SK-N-SH (cell line): ENCODE measurements at regions not wholly inside any gene's neighbourhood (a gene's known extent, or its start where the extent isn't known, plus 50 kb on each side); places are given as distances from the start of the nearest gene placed in this dataset.

ENCODE experiments used
- CTCF ChIA-PET: fragments of 300-600, 350-600 bp; formaldehyde crosslinking; extraction: SDS; loops from one replicate; lab custom pipeline; 2021; lab: Yijun Ruan, JAX
- POLR2A ChIA-PET: fragments of 350-600 bp; sonication (Branson Sonifier 250); formaldehyde crosslinking; extraction: SDS; loops from one replicate; lab custom pipeline; 2020; ENCODE audit warnings: antibody characterized with exemption, inconsistent platforms; lab: Yijun Ruan, JAX
- DNase-seq: peaks from one replicate; pipeline ENCODE4 v3.0.0; 2012
- H2AFZ ChIP-seq: fragments of 200-600 bp; sonication (generic); 2 replicates; pipeline ENCODE4 v1.8.1; 2016; ENCODE audit warnings: antibody characterized with exemption, mild to moderate bottlenecking, low read depth
- H3F3A ChIP-seq: fragments of 200-600 bp; sonication (generic); replicated peaks from 2 replicates; pipeline ENCODE3; 2016; ENCODE audit warnings: antibody characterized with exemption, mild to moderate bottlenecking; ENCODE audit not compliant: insufficient read depth
- H3K27ac ChIP-seq, 2 experiments: fragments of 200-500 bp in 1 of 2; fragments of 200-600 bp in 1 of 2; sonication (Bioruptor generic) in 1 of 2; sonication (generic), shearing (Covaris generic) in 1 of 2; 2 replicates each; pipeline versions ENCODE4 v1.5.1 to v1.6.1; 2014 to 2016; ENCODE audit warnings: low read depth in 2 of 2, inconsistent platforms in 1 of 2, low read length in 1 of 2, mild to moderate bottlenecking in 1 of 2, mixed read lengths in 1 of 2
- H3K27me3 ChIP-seq: fragments of 200-600 bp; sonication (generic), shearing (Covaris generic); 2 replicates; pipeline ENCODE4 v1.6.1; 2016; ENCODE audit warnings: mixed run types; ENCODE audit not compliant: insufficient read depth
- H3K36me3 ChIP-seq, 2 experiments: fragments of 200-500 bp in 1 of 2; fragments of 200-600 bp in 1 of 2; sonication (Bioruptor generic) in 1 of 2; sonication (generic) in 1 of 2; replicated peaks in 1 of 2; 2 replicates each; pipeline versions ENCODE3 to v1.5.1; 2014 to 2016; ENCODE audit warnings: low read length in 1 of 2, mild to moderate bottlenecking in 1 of 2; ENCODE audit not compliant: insufficient read depth in 2 of 2, control insufficient read depth in 1 of 2
- H3K4me1 ChIP-seq, 2 experiments: fragments of 200-500 bp in 1 of 2; fragments of 200-600 bp in 1 of 2; sonication (Bioruptor generic) in 1 of 2; sonication (generic), shearing (Covaris generic) in 1 of 2; 2 replicates each; pipeline versions ENCODE4 v1.5.1 to v1.6.1; 2014 to 2016; ENCODE audit warnings: low read depth in 1 of 2, low read length in 1 of 2, mixed run types in 1 of 2; ENCODE audit not compliant: insufficient read depth in 2 of 2, control insufficient read depth in 1 of 2
- H3K4me2 ChIP-seq: fragments of 200-600 bp; sonication (generic), shearing (Covaris generic); 2 replicates; pipeline ENCODE4 v1.6.1; 2017; ENCODE audit warnings: mixed run types
- H3K4me3 ChIP-seq, 2 experiments: fragments of 200-500 bp in 1 of 2; fragments of 200-600 bp in 1 of 2; sonication (Bioruptor generic) in 1 of 2; sonication (generic), shearing (Covaris generic) in 1 of 2; 2 replicates each; pipeline versions ENCODE4 v1.5.1 to v1.8.1; 2014 to 2016; ENCODE audit warnings: low read depth in 2 of 2, inconsistent platforms in 1 of 2, low read length in 1 of 2, mild to moderate bottlenecking in 1 of 2, mixed read lengths in 1 of 2, moderate library complexity in 1 of 2
- H3K79me2 ChIP-seq: fragments of 200-600 bp; sonication (generic); 2 replicates; pipeline ENCODE4 v1.8.1; 2017; ENCODE audit warnings: mild to moderate bottlenecking; ENCODE audit not compliant: insufficient read depth
- H3K9ac ChIP-seq: fragments of 200-600 bp; sonication (generic); 2 replicates; pipeline ENCODE4 v1.6.1; 2017; ENCODE audit warnings: mixed run types
- H3K9me2 ChIP-seq: fragments of 200-600 bp; sonication (generic); 2 replicates; pipeline ENCODE4 v1.6.1; 2017; ENCODE audit warnings: mixed run types
- H3K9me3 ChIP-seq: fragments of 200-600 bp; sonication (generic); 2 replicates; pipeline ENCODE4 v1.6.1; 2017; ENCODE audit warnings: mixed run types, mild to moderate bottlenecking, moderate library complexity
- H4K20me1 ChIP-seq: fragments of 200-600 bp; sonication (generic); 2 replicates; pipeline ENCODE4 v1.6.1; 2017; ENCODE audit warnings: mild to moderate bottlenecking, mixed run types; ENCODE audit not compliant: insufficient read depth
- CHD2 ChIP-seq: fragments of 150-350 bp; IDR thresholded peaks from 2 replicates; pipeline ENCODE4 v1.6.1; 2018; ENCODE audit warnings: low read length; ENCODE audit not compliant: partially characterized antibody
- ELF1 ChIP-seq: IDR thresholded peaks from 2 replicates; pipeline ENCODE4 v1.4.0; 2012
- EP300 ChIP-seq, 2 experiments: IDR thresholded peaks; 2 replicates each; pipeline versions ENCODE4 v1.4.0 to v1.6.1; 2012; ENCODE audit warnings: borderline replicate concordance in 1 of 2, low read depth in 1 of 2, low read length in 1 of 2
- GABPA ChIP-seq: IDR thresholded peaks from 2 replicates; pipeline ENCODE4 v1.4.0; 2012; ENCODE audit warnings: low read depth, mild to moderate bottlenecking
- GATA2 ChIP-seq: sonication (generic); formaldehyde crosslinking; IDR thresholded peaks from 2 replicates; pipeline ENCODE4 v1.5.0; 2020; ENCODE audit warnings: mild to moderate bottlenecking, missing genetic modification reagents
- JUND ChIP-seq: IDR thresholded peaks from 2 replicates; pipeline ENCODE4 v1.4.0; 2012
- NRF1 ChIP-seq: IDR thresholded peaks from 2 replicates; pipeline ENCODE4 v1.6.1; 2012; ENCODE audit warnings: low read depth, mild to moderate bottlenecking, low read length
- RFX5 ChIP-seq: IDR thresholded peaks from 2 replicates; pipeline ENCODE4 v1.6.1; 2012; ENCODE audit warnings: mild to moderate bottlenecking, improper control_type of control experiment, low read length
- SMC3 ChIP-seq: IDR thresholded peaks from 2 replicates; pipeline ENCODE4 v1.6.1; 2012; ENCODE audit warnings: low read depth, low read length, improper control_type of control experiment
- TCF12 ChIP-seq: IDR thresholded peaks from 2 replicates; pipeline ENCODE4 v1.4.0; 2012
- TEAD4 ChIP-seq: IDR thresholded peaks from 2 replicates; pipeline ENCODE4 v1.4.0; 2012; ENCODE audit warnings: mild to moderate bottlenecking, borderline replicate concordance; ENCODE audit not compliant: insufficient read depth
- YY1 ChIP-seq: IDR thresholded peaks from 2 replicates; pipeline ENCODE4 v1.4.0; 2012; ENCODE audit warnings: low read depth, mild to moderate bottlenecking
- WGBS: methylation state at CpG from one replicate; pipeline ENCODE4 v1.1.6; 2017; ENCODE audit warnings: low lambda C conversion rate; 5-methylcytosine and 5-hydroxymethylcytosine counted together
- TF ChIP-seq, protein P1 (sequence below): fragments of 150-350 bp; IDR thresholded peaks from 2 replicates; pipeline ENCODE4 v1.6.1; 2016; ENCODE audit warnings: mild to moderate bottlenecking, low read depth, low read length
- TF ChIP-seq, protein P2 (sequence below): IDR thresholded peaks from 2 replicates; pipeline ENCODE4 v1.6.1; 2012; ENCODE audit warnings: mild to moderate bottlenecking, low read depth, low read length, moderate library complexity
- TF ChIP-seq, protein P3 (sequence below): IDR thresholded peaks from 2 replicates; pipeline ENCODE4 v1.4.0; 2012; ENCODE audit warnings: low read depth, borderline replicate concordance

DNA sequence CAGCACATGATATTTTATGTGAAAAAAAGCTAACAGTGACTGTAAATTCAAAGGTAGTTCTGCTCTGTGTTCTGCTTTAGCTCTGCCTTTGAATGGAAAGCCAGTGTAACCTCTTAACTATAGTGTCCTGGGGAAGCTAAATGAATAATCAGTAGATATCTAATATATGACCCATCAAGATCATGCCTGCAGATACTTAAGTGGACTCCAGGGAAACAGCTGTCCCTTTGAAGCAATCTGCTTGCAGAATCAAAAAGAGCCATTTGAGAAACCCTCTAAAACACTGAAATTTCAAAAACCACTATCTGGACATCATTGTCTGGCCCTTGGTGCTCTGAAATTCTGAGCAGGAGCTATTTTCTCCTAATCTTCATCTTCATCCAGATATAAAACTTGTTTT lies 104.2 kb upstream of the ADGRL4 start (continued):
- TF ChIP-seq, protein P1, sequence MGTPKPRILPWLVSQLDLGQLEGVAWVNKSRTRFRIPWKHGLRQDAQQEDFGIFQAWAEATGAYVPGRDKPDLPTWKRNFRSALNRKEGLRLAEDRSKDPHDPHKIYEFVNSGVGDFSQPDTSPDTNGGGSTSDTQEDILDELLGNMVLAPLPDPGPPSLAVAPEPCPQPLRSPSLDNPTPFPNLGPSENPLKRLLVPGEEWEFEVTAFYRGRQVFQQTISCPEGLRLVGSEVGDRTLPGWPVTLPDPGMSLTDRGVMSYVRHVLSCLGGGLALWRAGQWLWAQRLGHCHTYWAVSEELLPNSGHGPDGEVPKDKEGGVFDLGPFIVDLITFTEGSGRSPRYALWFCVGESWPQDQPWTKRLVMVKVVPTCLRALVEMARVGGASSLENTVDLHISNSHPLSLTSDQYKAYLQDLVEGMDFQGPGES = no peak
- no peak for TF ChIP-seq NRF1
- TF ChIP-seq CHD2 = no peak
- TF ChIP-seq EP300 (IDR thresholded peaks at IDR 0.05; ENCODE audit: borderline replicate concordance in 1 of 2, low read depth in 1 of 2, low read length in 1 of 2) = peak in 1 of 2 experiments; percentile 55; a peak in 1 of 4 replicates
- TF ChIP-seq ELF1 = no peak
- TF ChIP-seq GATA2 (CRISPR knock-in tag) = 0 out of 2 replicates have a peak, but pooled peaks have one; percentile 28
- TF ChIP-seq YY1 = no peak

DNA sequence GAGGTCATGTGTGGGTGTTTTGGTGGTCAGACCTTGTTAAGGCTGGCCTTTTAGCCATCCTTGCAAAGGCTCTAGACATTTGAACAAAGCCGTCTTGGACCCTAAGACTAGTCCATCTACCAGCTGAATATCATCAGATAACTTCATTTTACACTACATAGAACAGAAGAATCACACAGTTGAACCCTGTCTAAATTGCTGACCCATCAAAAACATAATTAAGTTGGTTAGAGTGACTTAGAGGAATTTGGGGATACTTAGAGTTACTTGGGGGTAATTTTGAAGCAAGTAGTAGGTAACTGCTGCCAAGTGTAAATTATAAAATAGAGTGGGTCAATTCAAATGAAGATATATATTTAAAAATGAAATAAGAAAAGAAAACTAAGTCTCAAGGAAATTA lies 102.9 kb upstream of the ADGRL4 start:
- no peak overlapping the region for H3K9ac ChIP-seq
- no peak for TF ChIP-seq SMC3
- TF ChIP-seq TCF12 = no peak
- TF ChIP-seq GABPA = no peak
- TF ChIP-seq JUND = no peak
- no peak for TF ChIP-seq YY1
- TF ChIP-seq, protein P2, sequence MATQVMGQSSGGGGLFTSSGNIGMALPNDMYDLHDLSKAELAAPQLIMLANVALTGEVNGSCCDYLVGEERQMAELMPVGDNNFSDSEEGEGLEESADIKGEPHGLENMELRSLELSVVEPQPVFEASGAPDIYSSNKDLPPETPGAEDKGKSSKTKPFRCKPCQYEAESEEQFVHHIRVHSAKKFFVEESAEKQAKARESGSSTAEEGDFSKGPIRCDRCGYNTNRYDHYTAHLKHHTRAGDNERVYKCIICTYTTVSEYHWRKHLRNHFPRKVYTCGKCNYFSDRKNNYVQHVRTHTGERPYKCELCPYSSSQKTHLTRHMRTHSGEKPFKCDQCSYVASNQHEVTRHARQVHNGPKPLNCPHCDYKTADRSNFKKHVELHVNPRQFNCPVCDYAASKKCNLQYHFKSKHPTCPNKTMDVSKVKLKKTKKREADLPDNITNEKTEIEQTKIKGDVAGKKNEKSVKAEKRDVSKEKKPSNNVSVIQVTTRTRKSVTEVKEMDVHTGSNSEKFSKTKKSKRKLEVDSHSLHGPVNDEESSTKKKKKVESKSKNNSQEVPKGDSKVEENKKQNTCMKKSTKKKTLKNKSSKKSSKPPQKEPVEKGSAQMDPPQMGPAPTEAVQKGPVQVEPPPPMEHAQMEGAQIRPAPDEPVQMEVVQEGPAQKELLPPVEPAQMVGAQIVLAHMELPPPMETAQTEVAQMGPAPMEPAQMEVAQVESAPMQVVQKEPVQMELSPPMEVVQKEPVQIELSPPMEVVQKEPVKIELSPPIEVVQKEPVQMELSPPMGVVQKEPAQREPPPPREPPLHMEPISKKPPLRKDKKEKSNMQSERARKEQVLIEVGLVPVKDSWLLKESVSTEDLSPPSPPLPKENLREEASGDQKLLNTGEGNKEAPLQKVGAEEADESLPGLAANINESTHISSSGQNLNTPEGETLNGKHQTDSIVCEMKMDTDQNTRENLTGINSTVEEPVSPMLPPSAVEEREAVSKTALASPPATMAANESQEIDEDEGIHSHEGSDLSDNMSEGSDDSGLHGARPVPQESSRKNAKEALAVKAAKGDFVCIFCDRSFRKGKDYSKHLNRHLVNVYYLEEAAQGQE = no peak
- no peak for TF ChIP-seq ELF1
- no peak for TF ChIP-seq CHD2
- no peak for TF ChIP-seq RFX5
- TF ChIP-seq, protein P3, sequence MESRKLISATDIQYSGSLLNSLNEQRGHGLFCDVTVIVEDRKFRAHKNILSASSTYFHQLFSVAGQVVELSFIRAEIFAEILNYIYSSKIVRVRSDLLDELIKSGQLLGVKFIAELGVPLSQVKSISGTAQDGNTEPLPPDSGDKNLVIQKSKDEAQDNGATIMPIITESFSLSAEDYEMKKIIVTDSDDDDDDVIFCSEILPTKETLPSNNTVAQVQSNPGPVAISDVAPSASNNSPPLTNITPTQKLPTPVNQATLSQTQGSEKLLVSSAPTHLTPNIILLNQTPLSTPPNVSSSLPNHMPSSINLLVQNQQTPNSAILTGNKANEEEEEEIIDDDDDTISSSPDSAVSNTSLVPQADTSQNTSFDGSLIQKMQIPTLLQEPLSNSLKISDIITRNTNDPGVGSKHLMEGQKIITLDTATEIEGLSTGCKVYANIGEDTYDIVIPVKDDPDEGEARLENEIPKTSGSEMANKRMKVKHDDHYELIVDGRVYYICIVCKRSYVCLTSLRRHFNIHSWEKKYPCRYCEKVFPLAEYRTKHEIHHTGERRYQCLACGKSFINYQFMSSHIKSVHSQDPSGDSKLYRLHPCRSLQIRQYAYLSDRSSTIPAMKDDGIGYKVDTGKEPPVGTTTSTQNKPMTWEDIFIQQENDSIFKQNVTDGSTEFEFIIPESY = no peak
- no peak for TF ChIP-seq TEAD4
- TF ChIP-seq, all 33 proteins: peak for 0
- H3K9me3 ChIP-seq = no peaks in the 10 kb centered on the region
- no peaks in the 10 kb centered on the region for H3K79me2 ChIP-seq
- ChIA-PET POLR2A (no interaction called here), CTCF (no interaction called here)
- H3K36me3 ChIP-seq = no peaks in the 10 kb centered on the region
- H2AFZ ChIP-seq = no peak overlapping the region
- WGBS = 88% methylated on average over 1 of the region's 1 CpG
- no peak overlapping the region for H3K4me3 ChIP-seq
- H3K4me1 ChIP-seq = peaks cover 0 to 3% of the 10 kb centered on the region in 2 experiments; a peak in 2 of 4 replicates
- no peaks in the 10 kb centered on the region for H4K20me1 ChIP-seq
- H3K9me2 ChIP-seq = no peaks in the 10 kb centered on the region
- no peaks in the 10 kb centered on the region for H3K27me3 ChIP-seq
- H3K27ac ChIP-seq = no peak overlapping the region
- H3K4me2 ChIP-seq = no peak overlapping the region
- H3F3A ChIP-seq = no peaks in the 10 kb centered on the region
- DNase-seq = no peak
